Upper lobe of left lung (tissue), 6 donors: ENCODE measurements at regions not wholly inside any gene's neighbourhood (a gene's known extent, or its start where the extent isn't known, plus 50 kb on each side); places are given as distances from the start of the nearest gene placed in this dataset.

Source experiments
- ATAC-seq, 2 donors: fragments of 200-7000 bp; cut with Tn5 transposase; one replicate each; pipeline ENCODE4 v1.9.1; 2022; ENCODE audit warnings: mild to moderate bottlenecking in 2 of 2, moderate library complexity in 2 of 2; ENCODE audit not compliant: low FRiP score in 2 of 2
- DNase-seq, 2 donors: peaks; one replicate each; pipeline ENCODE4 v3.0.0-alpha.2; 2019 to 2020
- H3K27ac ChIP-seq, 4 donors: fragments of 200-600 bp; sonication (generic); one replicate each; pipeline ENCODE4 v1.5.1; 2016 to 2019
- H3K27me3 ChIP-seq, 4 donors: fragments of 200-600 bp; sonication (generic); one replicate each; pipeline ENCODE4 v1.5.1; 2017 to 2019
- H3K36me3 ChIP-seq, 4 donors: fragments of 200-600 bp; sonication (generic); one replicate each; pipeline ENCODE4 v1.5.1; 2016 to 2019
- H3K4me1 ChIP-seq, 4 donors: fragments of 200-600 bp; sonication (generic); one replicate each; pipeline ENCODE4 v1.5.1; 2018 to 2019
- H3K4me3 ChIP-seq, 4 donors: fragments of 200-600 bp; sonication (generic); one replicate each; pipeline ENCODE4 v1.5.1; 2017 to 2019; ENCODE audit warnings: mild to moderate bottlenecking in 2 of 4, moderate library complexity in 1 of 4
- H3K9me3 ChIP-seq, 4 donors: fragments of 200-600 bp; sonication (generic); one replicate each; pipeline ENCODE4 v1.5.1; 2018 to 2019
- CTCF ChIP-seq, 6 experiments: fragments of 450-650 bp in 4 of 6; fragments of 200-600 bp in 2 of 6; sonication (generic) in 2 of 6; IDR thresholded peaks; one replicate each; pipeline ENCODE4 v1.5.1; 2016 to 2019; ENCODE audit warnings: antibody characterized with exemption in 6 of 6
- EP300 ChIP-seq, 4 donors: sonication (generic); formaldehyde crosslinking; IDR thresholded peaks; one replicate each; pipeline ENCODE4 v1.5.1; 2017; ENCODE audit warnings: antibody characterized with exemption in 4 of 4, control low read depth in 2 of 4
- POLR2A ChIP-seq, 4 donors: fragments of 450-650 bp; IDR thresholded peaks; one replicate each; pipeline ENCODE4 v1.5.1; 2016 to 2017; ENCODE audit warnings: antibody characterized with exemption in 4 of 4, mild to moderate bottlenecking in 2 of 4
- POLR2AphosphoS5 ChIP-seq, 2 donors: sonication (generic); formaldehyde crosslinking; IDR thresholded peaks; one replicate each; pipeline ENCODE4 v1.5.1; 2017; ENCODE audit warnings: antibody characterized with exemption in 2 of 2
- whole genome bisulfite sequencing, 2 donors: methylation state at CpG; one replicate each; pipeline ENCODE4 v1.1.5; 2017 to 2018; 5-methylcytosine and 5-hydroxymethylcytosine counted together
- donor health status: DM: no; HTN: no; CAD: no; lungs with moderate emphysema.
- donor health status: DM: no; HTN: yes; CAD: no; lungs with severe emphysema.

- no peak overlapping the region for H3K4me3 ChIP-seq
- H3K4me1 ChIP-seq, result peaks cover 36 to 66% (median 50%) of the 10 kb centered on the region in 4 donors
- TF ChIP-seq CTCF (IDR thresholded peaks at IDR 0.05), result no peak
- WGBS, 2 donors, result 0 to 6% methylated on average over 1 of the region's 1 CpG
- no peak for DNase-seq
- peak overlapping the region; percentile 21 to 43 (median 28) for H3K27ac ChIP-seq
- peak in 1 of 2 donors; percentile 9 for ATAC-seq
- H3K9me3 ChIP-seq, result no peaks in the 10 kb centered on the region
- no peaks in the 10 kb centered on the region for H3K27me3 ChIP-seq
- peaks cover 0 to 16% (median 5%) of the 10 kb centered on the region in 4 donors for H3K36me3 ChIP-seq
Observed at GRCh38 chr9:110143485-110143884, 64.5 kb downstream of the C9orf152 start.

GRCh38 chr9:110143950-110144545 is 63.9 kb downstream of the C9orf152 start:
- Histone ChIP-seq H3K9me3 (no peaks in the 10 kb centered on the region), H3K4me3 (no peak overlapping the region), H3K4me1 (peaks cover 42 to 71% (median 55%) of the 10 kb centered on the region in 4 donors), H3K27me3 (no peaks in the 10 kb centered on the region), H3K36me3 (peaks cover 0 to 10% (median 1%) of the 10 kb centered on the region in 4 donors), H3K27ac (peak overlapping the region in 3 of 4 donors; percentile 4 to 43 (median 23))
- TF ChIP-seq POLR2AphosphoS5 (IDR thresholded peaks at IDR 0.05), result no peak
- TF ChIP-seq CTCF (IDR thresholded peaks at IDR 0.05), result peak in 1 of 6 experiments; percentile 7
- DNase-seq (no peak), ATAC-seq (no peak)
- 58 to 60% methylated on average over 2 of the region's 2 CpGs for WGBS, 2 donors

GRCh38 chr9:110146373-110146772 is 61.6 kb downstream of the C9orf152 start:
- WGBS, 2 donors, result 38 to 45% methylated on average over 1 of the region's 1 CpG
- peak overlapping the region in 3 of 4 donors; percentile 21 to 37 (median 21) for H3K27ac ChIP-seq
- H3K36me3 ChIP-seq, result no peaks in the 10 kb centered on the region
- H3K4me3 ChIP-seq, result no peak overlapping the region
- ATAC-seq (no peak), DNase-seq (no peak)
- no peaks in the 10 kb centered on the region for H3K27me3 ChIP-seq
- no peaks in the 10 kb centered on the region for H3K9me3 ChIP-seq
- H3K4me1 ChIP-seq, result peaks cover 41 to 71% (median 54%) of the 10 kb centered on the region in 4 donors
- TF ChIP-seq POLR2A (IDR thresholded peaks at IDR 0.05), result no peak
- no peak for TF ChIP-seq POLR2AphosphoS5 (IDR thresholded peaks at IDR 0.05)
- no peak for TF ChIP-seq CTCF (IDR thresholded peaks at IDR 0.05)
- TF ChIP-seq EP300 (IDR thresholded peaks at IDR 0.05), result no peak

GRCh38 chr9:110148384-110148783 is 59.6 kb downstream of the C9orf152 start:
- no peak for TF ChIP-seq POLR2AphosphoS5 (IDR thresholded peaks at IDR 0.05)
- Histone ChIP-seq H3K4me1 (peaks cover 42 to 71% (median 53%) of the 10 kb centered on the region in 4 donors), H3K27me3 (no peaks in the 10 kb centered on the region), H3K4me3 (no peak overlapping the region), H3K36me3 (no peaks in the 10 kb centered on the region), H3K27ac (peak overlapping the region; percentile 15 to 50 (median 21)), H3K9me3 (no peaks in the 10 kb centered on the region)
- 42 to 43% methylated on average over 7 of the region's 7 CpGs for WGBS, 2 donors
- peak in 1 of 2 donors; percentile 37 for ATAC-seq
- no peak for DNase-seq

GRCh38 chr9:110148891-110149290 is 59.1 kb downstream of the C9orf152 start:
- Histone ChIP-seq H3K27ac (peak overlapping the region; percentile 15 to 50 (median 21)), H3K4me1 (peaks cover 37 to 71% (median 51%) of the 10 kb centered on the region in 4 donors), H3K27me3 (no peaks in the 10 kb centered on the region), H3K36me3 (no peaks in the 10 kb centered on the region), H3K4me3 (peak overlapping the region in 1 of 4 donors; percentile 18), H3K9me3 (no peaks in the 10 kb centered on the region)
- WGBS, 2 donors, result 23 to 76% methylated on average over 4 of the region's 4 CpGs
- TF ChIP-seq POLR2A (IDR thresholded peaks at IDR 0.05) (no peak), EP300 (IDR thresholded peaks at IDR 0.05) (no peak), CTCF (IDR thresholded peaks at IDR 0.05) (no peak), POLR2AphosphoS5 (IDR thresholded peaks at IDR 0.05) (no peak)
- ATAC-seq (no peak), DNase-seq (no peak)
